Ovary (tissue), 7 donors: ENCODE measurements at regions not wholly inside any gene's neighbourhood (a gene's known extent, or its start where the extent isn't known, plus 50 kb on each side); places are given as distances from the start of the nearest gene placed in this dataset.
"Not testable (repeated sequence)": the region's sequence is repeated elsewhere in the genome, so short reads cannot be mapped to it uniquely, and the experiment has no call there.

Source experiments
- DNase-seq, 5 donors: peaks; one replicate each; pipeline ENCODE4 v3.0.0-alpha.2; 2019 to 2020
- H3K27ac ChIP-seq, 2 donors: fragments of 200-600 bp; one replicate each; pipeline versions ENCODE4 v1.5.1 to v1.8.0; 2019 to 2022
- H3K27me3 ChIP-seq: fragments of 200-600 bp; one replicate; pipeline ENCODE4 v1.8.0; 2022
- H3K36me3 ChIP-seq: fragments of 200-600 bp; sonication (generic); one replicate; pipeline ENCODE4 v1.5.1; 2019
- H3K4me1 ChIP-seq: one replicate; pipeline ENCODE4 v1.8.1; 2013; ENCODE audit warnings: mild to moderate bottlenecking, moderate library complexity; ENCODE audit not compliant: insufficient read depth
- H3K4me3 ChIP-seq: fragments of 200-600 bp; sonication (generic); one replicate; pipeline ENCODE4 v1.5.1; 2017
- H3K9me3 ChIP-seq, 2 donors: fragments of 200-600 bp in 1 of 2; sonication (generic) in 1 of 2; one replicate each; pipeline versions ENCODE4 v1.5.1 to v1.8.1; 2013 to 2019; ENCODE audit warnings: mild to moderate bottlenecking in 1 of 2, moderate library complexity in 1 of 2
- WGBS, 3 donors: extraction: QIAGEN DNeasy Blood & Tissue Kit in 1 of 3; methylation state at CpG; one replicate each; pipeline versions ENCODE4 v1.1.5 to v1.1.7; 2013 to 2017; 5-methylcytosine and 5-hydroxymethylcytosine counted together
- intact Hi-C, 4 donors: fragments of 100-400 bp; cut with DNase I; formaldehyde crosslinking; loops; one replicate each; pipeline versions ENCODE4 v1.11.0 to v1.15.1; 2022 to 2023
- donor health status: DM: no; HTN: no; CAD: no; lungs with moderate emphysema.
- donor health status: DM: no; HTN: no; CAD: no.
- donor health status: Bipolar disorder and iron deficiency.
- donor health status: DM: no; HTN: no; CAD: no.
- donor health status: DM: yes; HTN: yes; CAD: no.

DNA sequence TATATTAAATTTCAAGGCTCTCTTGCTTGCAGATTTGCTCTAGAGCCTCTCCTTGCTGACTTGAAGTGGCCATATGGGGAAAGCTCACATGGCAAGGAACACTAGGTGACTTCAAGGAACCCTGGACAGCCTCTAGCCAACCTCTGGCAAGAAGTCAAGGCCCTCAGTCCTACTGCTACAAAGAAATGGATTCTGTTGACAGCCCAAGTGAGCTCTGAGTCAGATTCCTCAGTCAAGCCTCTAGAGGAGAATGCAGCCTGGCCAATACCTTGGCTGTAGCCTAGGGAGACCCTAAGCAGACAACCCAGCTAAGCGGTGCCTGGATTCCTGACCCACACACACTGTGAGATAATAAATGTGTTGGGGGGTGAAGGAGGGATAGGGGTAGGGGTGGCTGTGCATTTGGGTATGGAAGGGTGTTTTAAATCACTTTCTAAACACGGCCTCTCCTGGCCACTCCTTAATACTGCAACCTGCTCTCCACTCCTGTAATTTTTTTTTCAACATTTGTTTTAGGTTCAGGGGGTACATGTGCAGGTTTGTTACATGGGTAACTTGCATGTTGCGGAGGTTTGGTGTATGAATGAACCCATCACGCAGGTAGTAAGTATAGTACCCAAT lies 125.3 kb upstream of the NBPF26 start:
- H3K27ac ChIP-seq, intact Hi-C loops, DNase-seq, H3K36me3 ChIP-seq, H3K27me3 ChIP-seq, H3K4me3 ChIP-seq, H3K9me3 ChIP-seq, H3K4me1 ChIP-seq: not testable (repeated sequence)
- WGBS, 3 donors, result no CpG with 5 or more reads among the region's 4 CpGs

DNA sequence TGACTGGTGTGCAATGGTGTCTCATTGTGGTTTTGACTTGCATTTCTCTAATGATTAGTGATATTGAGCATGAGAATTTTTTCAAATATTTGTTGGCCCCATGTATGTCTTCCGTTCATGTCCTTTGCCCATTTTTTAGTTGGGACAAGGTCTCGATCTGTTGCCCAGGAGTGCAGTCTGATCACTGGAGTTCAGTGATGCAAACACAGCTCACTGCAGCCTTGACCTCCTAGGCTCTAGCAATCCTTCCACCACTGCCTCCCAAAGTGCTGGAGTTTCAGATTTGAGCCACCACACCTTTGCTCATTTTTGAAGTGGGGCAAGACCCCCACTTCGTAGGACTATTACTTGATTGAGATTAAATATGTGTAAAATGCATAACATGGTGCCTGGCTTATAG lies 124.2 kb upstream of the NBPF26 start:
- no CpG with 5 or more reads among the region's 3 CpGs for WGBS, 3 donors
- intact Hi-C loops, result not testable (repeated sequence)

GRCh38 chr1:120600442-120601041 lies 123.2 kb upstream of the NBPF26 start:
- H3K27me3 ChIP-seq, H3K36me3 ChIP-seq, H3K4me1 ChIP-seq, H3K27ac ChIP-seq, H3K9me3 ChIP-seq, DNase-seq, H3K4me3 ChIP-seq, intact Hi-C loops: not testable (repeated sequence)
- WGBS, 3 donors, result no CpG with 5 or more reads among the region's 3 CpGs

More for the DNA sequence above, 124.2 kb upstream of the NBPF26 start:
- not testable (repeated sequence) for H3K27ac ChIP-seq, H3K27me3 ChIP-seq, H3K4me3 ChIP-seq, H3K36me3 ChIP-seq, H3K4me1 ChIP-seq, DNase-seq, H3K9me3 ChIP-seq

DNA sequence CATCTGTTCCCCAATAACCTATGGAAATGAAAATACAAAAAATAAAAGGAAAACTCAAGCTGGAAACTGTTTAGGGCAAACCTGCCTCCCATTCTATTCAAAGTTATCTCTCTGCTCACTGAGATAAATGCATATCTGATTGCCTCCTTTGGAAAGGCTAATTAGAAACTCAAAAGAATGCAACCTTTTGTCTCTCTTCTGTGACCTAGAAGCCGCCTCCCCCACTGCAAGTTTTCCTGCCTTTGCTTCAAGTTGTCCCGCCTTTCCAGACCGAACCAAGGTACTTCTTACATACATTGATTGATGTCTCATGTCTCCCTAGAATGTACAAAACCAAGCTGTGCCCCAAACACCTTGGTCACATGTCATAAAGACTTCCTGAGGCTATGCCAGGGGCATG lies 115.9 kb upstream of the NBPF26 start:
- intact Hi-C loops, result not testable (repeated sequence)

DNA sequence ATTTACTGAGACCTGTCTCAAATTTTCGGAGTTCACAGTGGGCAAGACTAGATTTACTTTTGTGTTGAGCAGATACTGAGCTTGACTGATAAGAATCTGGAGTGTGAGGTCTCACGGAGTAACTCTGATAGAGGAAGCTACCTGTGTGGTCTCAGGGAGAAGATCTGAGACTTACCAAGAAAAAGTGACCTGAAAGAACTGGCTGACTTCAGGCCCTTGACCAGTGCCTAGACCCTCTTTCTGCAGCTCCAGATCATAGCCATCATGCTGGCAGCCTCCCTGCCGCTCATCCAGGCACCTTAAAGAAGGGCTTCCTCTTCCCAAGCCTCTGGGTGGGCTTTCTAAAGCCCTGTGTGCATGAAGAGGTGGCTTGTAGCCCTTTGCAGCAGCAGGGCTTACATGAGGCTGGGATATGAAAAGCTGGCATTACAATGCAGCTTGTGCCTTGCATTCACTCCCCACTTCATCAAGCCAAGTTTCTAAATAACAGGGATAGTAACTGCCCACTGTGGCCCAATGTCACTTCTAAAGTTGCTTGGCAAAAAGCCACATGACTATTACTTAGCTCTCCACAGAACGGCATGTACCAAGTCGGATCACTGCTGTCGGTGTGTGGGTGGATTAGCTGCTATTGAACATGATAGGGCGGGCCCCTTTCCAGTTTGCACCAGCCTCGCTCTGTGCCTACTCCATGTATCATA lies 115.3 kb upstream of the NBPF26 start:
- H3K9me3 ChIP-seq, intact Hi-C loops, H3K4me3 ChIP-seq, H3K27me3 ChIP-seq, H3K36me3 ChIP-seq, H3K4me1 ChIP-seq, H3K27ac ChIP-seq, DNase-seq: not testable (repeated sequence)
- WGBS, 3 donors, result no CpG with 5 or more reads among the region's 8 CpGs

More for the DNA sequence above, 115.9 kb upstream of the NBPF26 start:
- no CpG with 5 or more reads among the region's 3 CpGs for WGBS, 3 donors
- not testable (repeated sequence) for DNase-seq, H3K36me3 ChIP-seq, H3K9me3 ChIP-seq, H3K4me1 ChIP-seq, H3K27me3 ChIP-seq, H3K27ac ChIP-seq, H3K4me3 ChIP-seq

DNA sequence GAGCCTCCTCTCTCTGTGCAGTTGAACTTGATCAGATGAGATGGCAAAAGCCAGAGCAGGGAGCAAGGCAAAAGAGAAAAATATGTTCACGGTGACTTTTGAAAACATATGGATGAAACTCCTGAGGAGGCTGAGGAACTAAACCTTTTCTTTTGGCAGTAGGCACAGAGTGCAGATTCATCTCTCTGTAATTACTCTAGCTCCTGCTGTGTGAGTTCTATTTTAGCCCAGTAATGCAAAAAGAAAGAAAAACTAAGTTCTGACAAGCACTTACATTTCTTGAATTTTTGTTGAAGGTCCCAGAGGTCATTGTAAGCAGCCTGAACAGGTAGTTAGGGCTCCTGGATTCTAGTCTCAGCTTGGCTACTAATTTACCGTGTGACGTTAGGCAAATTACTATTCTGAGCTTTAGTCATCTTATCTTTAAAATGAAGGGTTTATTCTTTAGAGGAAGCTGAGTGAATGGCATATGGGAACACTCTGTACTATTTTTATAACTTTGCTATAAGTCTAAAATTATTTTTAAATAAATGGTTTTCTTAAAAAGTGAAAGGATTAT lies 114.7 kb upstream of the NBPF26 start:
- intact Hi-C loops, H3K4me3 ChIP-seq: not testable (repeated sequence)
- WGBS, 3 donors, result no CpG with 5 or more reads among the region's 3 CpGs

DNA sequence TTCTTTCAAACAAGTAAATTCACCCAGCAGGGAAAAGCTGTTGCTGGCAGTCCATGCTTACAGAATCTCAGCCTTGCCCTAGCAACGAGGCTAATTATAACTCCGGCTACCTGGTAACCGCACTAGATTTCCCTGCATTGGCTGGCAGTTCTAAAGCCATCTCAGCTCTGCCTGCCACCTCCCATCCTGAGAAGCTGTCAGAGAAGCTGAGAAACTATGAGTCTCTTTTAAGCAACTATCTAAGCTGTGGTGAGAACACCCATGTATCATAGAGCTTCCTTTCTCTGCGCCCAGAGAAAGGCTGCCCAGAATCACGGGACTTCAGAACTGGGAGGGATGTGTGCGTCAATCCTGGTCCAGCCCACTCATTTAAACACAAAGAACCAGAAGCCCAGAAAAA lies 113.9 kb upstream of the NBPF26 start:
- WGBS, 3 donors, result no CpG with 5 or more reads among the region's 6 CpGs
- H3K4me1 ChIP-seq, H3K36me3 ChIP-seq, H3K4me3 ChIP-seq, DNase-seq, H3K27ac ChIP-seq, intact Hi-C loops, H3K9me3 ChIP-seq, H3K27me3 ChIP-seq: not testable (repeated sequence)

More for the DNA sequence above, 114.7 kb upstream of the NBPF26 start:
- not testable (repeated sequence) for DNase-seq, H3K27ac ChIP-seq, H3K4me1 ChIP-seq, H3K36me3 ChIP-seq, H3K9me3 ChIP-seq, H3K27me3 ChIP-seq

- WGBS, 3 donors, result no CpG with 5 or more reads among the region's 4 CpGs
- DNase-seq, H3K4me3 ChIP-seq, H3K36me3 ChIP-seq, H3K4me1 ChIP-seq, intact Hi-C loops, H3K27me3 ChIP-seq, H3K9me3 ChIP-seq, H3K27ac ChIP-seq: not testable (repeated sequence)
These were observed 108.7 kb upstream of the NBPF26 start for GRCh38 chr1:120614931-120615639.

DNA sequence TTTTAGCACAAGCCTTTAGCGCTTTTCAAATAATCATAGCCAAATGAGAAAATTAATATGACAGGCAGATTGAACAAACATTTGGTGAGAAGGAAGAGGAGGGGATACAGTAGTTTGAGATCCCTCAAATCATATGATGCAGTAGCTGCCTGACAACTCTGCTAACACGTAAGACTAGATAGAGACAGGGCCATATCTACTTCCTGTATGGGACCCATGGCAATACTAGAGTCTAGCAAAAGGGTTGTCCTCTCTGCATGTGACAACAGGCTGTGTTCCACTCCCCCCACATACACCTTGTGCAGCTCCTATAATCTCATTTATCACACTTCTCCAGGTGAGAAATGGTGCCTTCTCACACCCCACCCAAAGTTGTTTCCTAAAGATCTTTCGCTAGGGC lies 106.3 kb upstream of the NBPF26 start:
- H3K9me3 ChIP-seq, DNase-seq, H3K36me3 ChIP-seq, H3K4me3 ChIP-seq, H3K27me3 ChIP-seq, H3K27ac ChIP-seq, H3K4me1 ChIP-seq, intact Hi-C loops: not testable (repeated sequence)
- WGBS, 3 donors, result no CpG with 5 or more reads among the region's 3 CpGs

DNA sequence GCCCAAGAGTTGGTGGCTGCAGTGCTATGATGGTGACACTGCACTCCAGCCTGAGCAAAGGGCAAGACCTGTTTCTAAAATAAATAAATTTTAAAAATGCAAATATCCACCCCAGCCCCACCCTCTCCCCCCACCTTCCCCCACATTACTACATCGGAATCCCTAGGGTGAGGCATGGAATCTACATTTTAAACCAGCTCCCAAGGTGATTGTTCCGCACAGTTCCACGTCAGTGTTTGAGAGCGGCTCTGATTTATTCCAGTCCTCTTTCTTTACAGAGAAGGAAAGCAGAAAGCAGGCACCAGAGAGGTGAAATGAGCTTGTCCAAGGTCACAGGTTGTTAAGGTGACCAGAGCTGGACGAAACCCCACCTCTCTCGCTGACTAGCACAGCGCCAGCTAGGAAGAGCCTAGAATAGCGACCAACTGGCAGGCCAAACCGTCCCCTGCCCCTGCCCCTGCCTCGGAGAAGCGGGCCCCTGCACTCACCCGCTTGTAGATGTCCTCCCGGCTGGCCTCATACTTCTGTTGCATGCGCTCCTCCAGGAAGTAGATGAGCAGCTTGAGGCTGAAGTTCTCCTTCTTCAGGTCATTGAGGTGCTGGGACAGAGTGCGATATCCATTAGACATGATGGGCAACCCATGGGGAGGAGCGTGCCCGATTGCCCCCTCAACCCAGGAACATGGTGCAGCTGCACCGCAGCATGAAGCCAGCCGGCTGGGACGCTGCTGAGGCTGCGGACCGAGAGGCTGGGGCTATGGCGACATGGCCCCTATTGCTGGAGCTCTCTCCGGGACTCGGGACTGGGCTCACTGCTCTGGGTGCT lies 103.7 kb upstream of the NBPF26 start:
- H3K4me1 ChIP-seq, H3K27me3 ChIP-seq, DNase-seq, H3K36me3 ChIP-seq, H3K4me3 ChIP-seq, intact Hi-C loops, H3K27ac ChIP-seq, H3K9me3 ChIP-seq: not testable (repeated sequence)
- WGBS, 3 donors, result no CpG with 5 or more reads among the region's 25 CpGs

DNA sequence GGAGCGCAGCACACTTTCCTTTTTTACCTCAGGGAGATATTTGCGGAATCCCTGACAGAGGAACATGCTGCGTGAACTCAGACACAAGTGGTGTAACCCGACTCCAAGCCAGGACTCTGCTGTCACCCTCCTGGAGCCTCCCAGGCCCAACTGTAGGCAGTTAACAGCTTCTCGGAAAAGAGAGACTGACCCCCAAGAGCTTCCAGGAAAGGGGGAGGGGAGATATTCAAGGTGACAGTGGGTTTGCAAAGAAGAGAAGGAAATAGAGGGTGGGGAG lies 103.1 kb upstream of the NBPF26 start:
- H3K4me3 ChIP-seq, H3K36me3 ChIP-seq, H3K27me3 ChIP-seq, intact Hi-C loops, H3K9me3 ChIP-seq, DNase-seq, H3K4me1 ChIP-seq, H3K27ac ChIP-seq: not testable (repeated sequence)
- no CpG with 5 or more reads among the region's 5 CpGs for WGBS, 3 donors
